ENCODE measurements at regions not wholly inside any gene's neighbourhood (a gene's known extent, or its start where the extent isn't known, plus 50 kb on each side); places are given as distances from the start of the nearest gene placed in this dataset.

DNA sequence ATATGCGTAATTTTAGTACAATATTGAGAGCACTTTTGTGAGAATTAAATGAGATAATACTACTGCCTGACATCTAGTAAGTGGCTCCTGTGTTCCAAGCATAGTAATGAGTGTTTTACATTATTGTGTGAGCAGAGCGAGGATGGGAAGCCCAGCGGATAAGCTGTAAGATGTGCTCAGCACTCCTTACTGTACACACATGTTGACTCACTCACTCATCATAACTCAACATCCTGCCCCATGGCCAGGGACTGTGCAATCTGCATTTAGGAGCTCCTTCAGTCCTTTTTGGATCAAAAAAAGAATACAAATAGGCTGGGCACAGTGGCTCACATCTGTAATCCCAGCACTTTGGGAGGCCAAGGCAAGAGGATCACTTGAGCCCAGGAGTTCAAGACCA is 72.9 kb upstream of the NEBL start:
- ATAC-seq, result peak; percentile 81

- no peak for ATAC-seq
These were observed 69.3 kb upstream of the NEBL start for GRCh38 chr10:20966426-20966825.

DNA sequence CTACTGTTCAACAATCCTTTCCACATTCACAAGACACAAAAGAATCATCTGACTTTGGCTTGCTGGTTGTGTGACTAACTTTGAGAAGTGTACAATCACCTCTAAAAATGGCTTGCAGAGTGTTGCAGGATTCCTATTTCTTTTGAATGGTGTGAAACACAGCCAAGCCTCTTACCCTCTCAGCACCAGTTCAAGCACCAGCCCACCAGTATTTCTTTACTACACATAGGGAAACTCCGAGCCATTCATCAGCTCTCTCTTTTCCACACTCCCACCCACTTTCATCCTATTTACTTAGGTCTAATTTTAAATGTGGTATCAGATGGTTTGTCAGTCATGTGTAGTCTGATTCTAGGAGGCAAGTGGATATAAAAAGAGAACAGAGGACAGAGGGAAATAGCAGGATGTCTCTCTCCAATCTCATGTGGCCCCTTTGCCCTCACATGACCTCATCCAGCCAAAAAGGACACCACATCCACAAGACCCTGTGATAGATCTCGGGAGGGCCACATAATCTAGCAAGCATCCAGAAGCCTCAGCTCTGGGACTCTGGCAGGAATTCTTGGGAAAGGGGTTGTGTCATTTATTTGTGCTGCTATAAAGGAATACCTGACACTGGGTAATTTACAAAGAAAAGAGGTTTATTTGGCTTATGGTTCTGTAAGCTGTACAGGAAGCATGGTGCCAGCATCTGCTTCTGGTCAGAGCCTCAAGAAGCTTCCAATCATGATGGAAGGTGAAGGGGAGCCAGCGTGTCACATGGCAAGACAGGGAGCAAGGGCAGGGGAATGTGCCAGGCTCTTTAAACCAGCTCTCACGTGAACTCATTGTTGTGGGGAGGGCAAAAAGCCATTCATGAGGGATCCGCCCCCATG is 66.8 kb upstream of the NEBL start:
- ATAC-seq, result no peak

- no peak for ATAC-seq
These were observed 65.9 kb upstream of the NEBL start for GRCh38 chr10:20963056-20963455.

DNA sequence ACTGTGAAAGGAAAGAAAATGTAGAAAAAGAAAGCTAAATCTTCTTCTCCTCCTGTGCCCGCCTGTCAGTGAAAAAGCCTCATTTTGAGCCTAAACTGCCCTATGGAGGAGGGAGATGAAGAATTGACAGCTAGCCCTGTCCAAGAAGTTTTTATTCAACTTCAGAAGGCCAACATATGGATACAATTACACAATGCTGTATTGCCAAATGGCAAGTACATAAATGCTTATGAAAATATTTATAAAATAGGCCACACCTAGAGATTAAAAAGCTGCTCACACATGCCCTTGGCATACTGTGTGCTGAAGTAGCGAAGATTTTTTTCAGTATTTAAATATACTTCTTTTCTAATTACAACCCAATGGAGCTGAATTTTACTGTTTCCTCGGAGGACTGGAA is 65.1 kb upstream of the NEBL start:
- peak; percentile 64 for ATAC-seq

GRCh38 chr10:20959242-20959641 is 62.1 kb upstream of the NEBL start:
- ATAC-seq, result no peak

GRCh38 chr10:20958764-20959163 is 61.7 kb upstream of the NEBL start:
- ATAC-seq, result no peak

DNA sequence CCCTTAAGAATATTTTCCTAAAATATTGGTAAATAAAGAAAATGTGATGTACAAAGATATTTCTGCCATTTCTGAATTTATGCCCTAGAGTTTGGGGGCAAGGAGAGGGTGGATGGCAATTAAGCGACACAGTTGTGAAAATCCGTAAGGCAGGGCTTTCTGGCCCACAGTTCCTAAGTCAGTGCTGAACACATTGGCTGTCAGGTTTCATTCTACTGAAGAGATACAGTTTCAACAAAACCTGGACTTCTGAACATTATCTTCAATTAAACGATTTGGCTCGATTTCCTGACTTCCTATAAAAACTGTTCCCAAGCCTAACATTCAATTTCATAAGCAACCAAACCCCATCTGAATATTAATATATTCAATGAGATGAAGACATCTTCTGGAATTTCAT is 61.1 kb upstream of the NEBL start:
- ATAC-seq, result no peak

GRCh38 chr10:20957744-20958143 is 60.6 kb upstream of the NEBL start:
- no peak for ATAC-seq

DNA sequence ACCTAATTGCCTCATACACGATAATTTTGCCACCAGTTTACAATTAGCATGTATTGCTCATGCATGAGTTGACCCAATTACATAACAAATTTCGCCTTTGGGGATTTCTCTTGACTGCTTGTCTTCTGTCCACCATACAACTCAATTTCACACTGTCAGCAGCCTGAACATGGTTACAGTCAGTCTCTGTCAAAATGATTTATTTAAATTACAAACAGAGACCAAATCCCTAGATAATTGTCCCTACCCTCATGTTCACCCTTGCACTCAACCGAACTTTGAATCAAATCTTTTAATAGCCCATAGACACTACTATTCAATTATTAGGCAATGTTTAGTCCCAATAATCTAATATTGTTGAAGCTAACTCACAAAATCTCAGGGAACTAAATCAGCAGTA is 59.7 kb upstream of the NEBL start:
- peak; percentile 66 for ATAC-seq

DNA sequence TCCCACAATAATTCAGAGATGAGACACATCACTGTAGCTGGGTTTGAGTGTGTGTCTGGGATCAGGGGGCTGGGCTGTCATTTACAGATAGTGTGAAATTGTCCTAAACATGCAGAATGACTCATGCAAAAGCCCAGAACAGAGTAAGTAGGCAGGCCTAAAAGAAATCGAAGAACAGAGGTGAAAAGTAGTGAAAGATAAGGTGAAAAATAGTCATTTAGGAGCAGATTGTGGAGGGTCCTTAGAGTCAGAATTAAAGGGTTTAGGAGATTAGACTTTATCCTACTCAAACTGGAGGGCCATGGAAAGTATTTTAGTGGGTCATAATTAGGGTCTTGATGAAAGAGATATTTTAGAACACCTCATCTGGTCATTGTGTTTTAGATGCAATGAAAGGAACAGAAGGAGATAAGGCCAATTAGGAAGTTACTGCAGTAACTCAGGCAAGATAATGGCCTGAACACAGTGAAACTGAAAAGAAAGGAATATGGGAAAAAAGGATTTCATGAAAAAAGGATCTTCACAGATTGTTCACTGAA is 58.3 kb upstream of the NEBL start:
- no peak for ATAC-seq

GRCh38 chr10:20954519-20954918 is 57.4 kb upstream of the NEBL start:
- no peak for ATAC-seq

GRCh38 chr10:20953120-20953519 is 56.0 kb upstream of the NEBL start:
- ATAC-seq, result peak; percentile 36

- ATAC-seq, result no peak
These were observed 52.9 kb upstream of the NEBL start for GRCh38 chr10:20949967-20950366.

DNA sequence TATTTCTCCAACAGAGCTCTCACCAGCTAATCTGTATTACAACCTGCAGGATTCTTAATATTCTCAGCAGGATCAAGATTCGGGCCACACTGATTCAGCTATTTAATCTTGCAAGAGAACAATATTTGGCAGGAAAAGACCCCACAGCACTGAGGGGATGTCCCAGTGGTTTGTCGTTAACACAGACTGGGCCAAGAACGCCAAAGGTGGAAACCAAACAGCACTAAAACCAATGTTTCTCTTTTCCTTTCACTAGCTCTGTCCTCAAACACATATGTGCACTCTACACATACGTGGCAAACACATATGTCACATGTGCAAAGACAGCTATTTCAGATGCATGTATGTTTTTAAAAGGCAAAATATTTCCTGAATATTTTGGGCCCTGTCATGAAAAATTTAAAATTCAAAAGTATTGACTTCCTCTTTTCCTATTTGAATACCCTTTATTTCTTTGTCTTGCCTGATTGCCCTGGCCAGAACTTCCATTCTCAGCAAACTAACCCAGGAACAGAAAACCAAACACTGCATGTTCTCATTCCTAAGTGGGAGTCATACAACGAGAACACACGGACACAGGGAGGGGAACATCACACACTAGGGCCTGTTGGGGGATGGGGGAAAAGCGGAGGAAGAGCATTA is 51.7 kb upstream of the NEBL start:
- no peak for ATAC-seq

Data from esophagus mucosa (tissue), 1 donor.